ENCODE measurements at regions not wholly inside any gene's neighbourhood (a gene's known extent, or its start where the extent isn't known, plus 50 kb on each side); places are given as distances from the start of the nearest gene placed in this dataset.

DNA sequence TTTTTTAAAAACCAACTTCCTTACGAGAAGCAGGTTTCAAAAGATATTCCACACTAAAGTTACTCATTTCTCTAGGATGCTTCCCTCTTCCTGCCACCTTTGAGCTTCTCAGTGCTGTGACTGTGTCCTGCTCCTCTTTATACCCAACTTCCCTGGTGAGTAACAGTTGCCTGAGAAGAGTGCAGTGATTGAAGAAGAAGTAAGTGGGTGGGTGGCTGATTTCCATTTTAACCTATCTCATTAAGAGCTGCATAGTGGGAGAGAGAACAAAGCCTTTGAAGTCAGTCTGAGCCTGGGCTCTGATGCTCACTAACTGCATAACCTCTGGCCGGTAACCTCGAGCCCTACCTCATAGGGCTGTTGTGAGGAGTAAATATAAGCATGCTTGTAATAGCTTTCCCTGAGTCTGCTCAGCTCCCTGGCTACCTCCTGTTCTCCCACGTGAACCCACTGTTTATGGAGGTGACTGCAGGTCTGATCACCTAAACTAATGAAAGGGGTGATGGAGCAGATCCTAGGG, 977.3 kb downstream of the UQCRFS1 start:
- TF ChIP-seq TEAD4 (CRISPR knock-in tag; IDR thresholded peaks at IDR 0.05) = no peak
- TF ChIP-seq JAZF1 (CRISPR knock-in tag; IDR thresholded peaks at IDR 0.05) = no peak
- TF ChIP-seq SMAD4 (CRISPR knock-in tag; IDR thresholded peaks at IDR 0.05) = no peak
- no peak for TF ChIP-seq HMGA2 (CRISPR knock-in tag; IDR thresholded peaks at IDR 0.05)
- TF ChIP-seq ATF1 (CRISPR knock-in tag; IDR thresholded peaks at IDR 0.05) = no peak
- TF ChIP-seq, protein P1, sequence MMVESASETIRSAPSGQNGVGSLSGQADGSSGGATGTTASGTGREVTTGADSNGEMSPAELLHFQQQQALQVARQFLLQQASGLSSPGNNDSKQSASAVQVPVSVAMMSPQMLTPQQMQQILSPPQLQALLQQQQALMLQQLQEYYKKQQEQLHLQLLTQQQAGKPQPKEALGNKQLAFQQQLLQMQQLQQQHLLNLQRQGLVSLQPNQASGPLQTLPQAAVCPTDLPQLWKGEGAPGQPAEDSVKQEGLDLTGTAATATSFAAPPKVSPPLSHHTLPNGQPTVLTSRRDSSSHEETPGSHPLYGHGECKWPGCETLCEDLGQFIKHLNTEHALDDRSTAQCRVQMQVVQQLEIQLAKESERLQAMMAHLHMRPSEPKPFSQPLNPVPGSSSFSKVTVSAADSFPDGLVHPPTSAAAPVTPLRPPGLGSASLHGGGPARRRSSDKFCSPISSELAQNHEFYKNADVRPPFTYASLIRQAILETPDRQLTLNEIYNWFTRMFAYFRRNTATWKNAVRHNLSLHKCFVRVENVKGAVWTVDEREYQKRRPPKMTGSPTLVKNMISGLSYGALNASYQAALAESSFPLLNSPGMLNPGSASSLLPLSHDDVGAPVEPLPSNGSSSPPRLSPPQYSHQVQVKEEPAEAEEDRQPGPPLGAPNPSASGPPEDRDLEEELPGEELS (CRISPR knock-in tag; IDR thresholded peaks at IDR 0.05) = no peak
- TF ChIP-seq EMX1 (CRISPR knock-in tag; IDR thresholded peaks at IDR 0.05) = no peak
- no peak for TF ChIP-seq ZNF423 (CRISPR knock-in tag; IDR thresholded peaks at IDR 0.05)
- no peak for TF ChIP-seq CREB1 (CRISPR knock-in tag; IDR thresholded peaks at IDR 0.05)
- TF ChIP-seq, protein P2, sequence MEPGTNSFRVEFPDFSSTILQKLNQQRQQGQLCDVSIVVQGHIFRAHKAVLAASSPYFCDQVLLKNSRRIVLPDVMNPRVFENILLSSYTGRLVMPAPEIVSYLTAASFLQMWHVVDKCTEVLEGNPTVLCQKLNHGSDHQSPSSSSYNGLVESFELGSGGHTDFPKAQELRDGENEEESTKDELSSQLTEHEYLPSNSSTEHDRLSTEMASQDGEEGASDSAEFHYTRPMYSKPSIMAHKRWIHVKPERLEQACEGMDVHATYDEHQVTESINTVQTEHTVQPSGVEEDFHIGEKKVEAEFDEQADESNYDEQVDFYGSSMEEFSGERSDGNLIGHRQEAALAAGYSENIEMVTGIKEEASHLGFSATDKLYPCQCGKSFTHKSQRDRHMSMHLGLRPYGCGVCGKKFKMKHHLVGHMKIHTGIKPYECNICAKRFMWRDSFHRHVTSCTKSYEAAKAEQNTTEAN (CRISPR knock-in tag; IDR thresholded peaks at IDR 0.05) = no peak
- no peak for TF ChIP-seq NR2C2 (CRISPR knock-in tag; IDR thresholded peaks at IDR 0.05)
- TF ChIP-seq NFE2L1 (CRISPR knock-in tag; IDR thresholded peaks at IDR 0.05) = no peak
- TF ChIP-seq, protein P3, sequence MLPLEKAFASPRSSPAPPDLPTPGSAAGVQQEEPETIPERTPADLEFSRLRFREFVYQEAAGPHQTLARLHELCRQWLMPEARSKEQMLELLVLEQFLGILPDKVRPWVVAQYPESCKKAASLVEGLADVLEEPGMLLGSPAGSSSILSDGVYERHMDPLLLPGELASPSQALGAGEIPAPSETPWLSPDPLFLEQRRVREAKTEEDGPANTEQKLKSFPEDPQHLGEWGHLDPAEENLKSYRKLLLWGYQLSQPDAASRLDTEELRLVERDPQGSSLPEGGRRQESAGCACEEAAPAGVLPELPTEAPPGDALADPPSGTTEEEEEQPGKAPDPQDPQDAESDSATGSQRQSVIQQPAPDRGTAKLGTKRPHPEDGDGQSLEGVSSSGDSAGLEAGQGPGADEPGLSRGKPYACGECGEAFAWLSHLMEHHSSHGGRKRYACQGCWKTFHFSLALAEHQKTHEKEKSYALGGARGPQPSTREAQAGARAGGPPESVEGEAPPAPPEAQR (CRISPR knock-in tag; IDR thresholded peaks at IDR 0.05) = no peak
- no peak for TF ChIP-seq ZNF396 (CRISPR knock-in tag; IDR thresholded peaks at IDR 0.05; ENCODE audit: borderline replicate concordance)
- TF ChIP-seq JUN (CRISPR knock-in tag; IDR thresholded peaks at IDR 0.05) = no peak
- no peak for TF ChIP-seq MXD4 (CRISPR knock-in tag; IDR thresholded peaks at IDR 0.05; ENCODE audit: borderline replicate concordance)
- H3K27me3 Mint-ChIP-seq (ENCODE audit: low read depth) = no peaks in the 10 kb centered on the region
- peaks cover 20% of the 10 kb centered on the region for H3K4me1 Mint-ChIP-seq
- CTCF ChIA-PET = interaction anchor here (0.6 to 4.6 kb wide), 4 partner anchors 19 to 215 kb away, joined by 3 to 23 read pairs (median 3); no protein-coding TSS in a partner anchor
- H3K4me3 Mint-ChIP-seq = no peak overlapping the region
- POLR2A ChIA-PET = no interaction called here
- no peak overlapping the region for H3K27ac Mint-ChIP-seq
- H3K36me3 Mint-ChIP-seq = no peaks in the 10 kb centered on the region
- DNase-seq (ENCODE audit: low spot score) = no peak
- H3K9me3 Mint-ChIP-seq = no peaks in the 10 kb centered on the region
- no peak for ATAC-seq

DNA sequence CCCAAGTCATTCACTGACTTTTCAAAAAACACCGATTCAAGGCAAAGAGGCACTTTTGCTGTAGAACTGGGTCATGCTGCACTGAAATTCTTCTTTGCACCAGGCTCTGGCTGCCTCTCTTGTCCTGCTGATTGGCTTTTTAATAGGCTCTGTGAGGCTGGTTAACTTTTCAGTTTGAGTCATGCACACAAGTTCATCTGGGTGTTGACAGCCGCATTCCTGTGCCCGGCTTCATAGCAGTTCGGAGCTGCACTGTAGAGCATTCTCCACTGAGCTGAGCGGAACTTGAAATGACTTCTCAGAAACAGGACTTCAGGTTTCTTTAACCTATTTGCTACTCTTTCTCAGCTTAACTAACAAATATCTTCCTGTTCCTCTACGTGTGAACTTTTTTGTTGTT, 978.3 kb downstream of the UQCRFS1 start:
- Mint-ChIP-seq H3K36me3 (no peaks in the 10 kb centered on the region), H3K27me3 (ENCODE audit: low read depth) (no peaks in the 10 kb centered on the region), H3K4me3 (no peak overlapping the region), H3K9me3 (no peaks in the 10 kb centered on the region), H3K4me1 (peaks cover 10% of the 10 kb centered on the region), H3K27ac (no peak overlapping the region)
- ChIA-PET POLR2A (no interaction called here), CTCF (interaction anchor here (1.0 to 4.6 kb wide), 3 partner anchors 18 to 263 kb away, joined by 3 to 23 read pairs (median 4); no protein-coding TSS in a partner anchor)
- ATAC-seq (no peak), DNase-seq (ENCODE audit: low spot score) (no peak)
- TF ChIP-seq, protein P4, sequence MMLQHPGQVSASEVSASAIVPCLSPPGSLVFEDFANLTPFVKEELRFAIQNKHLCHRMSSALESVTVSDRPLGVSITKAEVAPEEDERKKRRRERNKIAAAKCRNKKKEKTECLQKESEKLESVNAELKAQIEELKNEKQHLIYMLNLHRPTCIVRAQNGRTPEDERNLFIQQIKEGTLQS (CRISPR knock-in tag; conservative IDR thresholded peaks at IDR 0.05) = no peak
- TF ChIP-seq, protein P5, sequence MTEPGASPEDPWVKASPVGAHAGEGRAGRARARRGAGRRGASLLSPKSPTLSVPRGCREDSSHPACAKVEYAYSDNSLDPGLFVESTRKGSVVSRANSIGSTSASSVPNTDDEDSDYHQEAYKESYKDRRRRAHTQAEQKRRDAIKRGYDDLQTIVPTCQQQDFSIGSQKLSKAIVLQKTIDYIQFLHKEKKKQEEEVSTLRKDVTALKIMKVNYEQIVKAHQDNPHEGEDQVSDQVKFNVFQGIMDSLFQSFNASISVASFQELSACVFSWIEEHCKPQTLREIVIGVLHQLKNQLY (CRISPR knock-in tag; IDR thresholded peaks at IDR 0.05) = no peak
- TF ChIP-seq TEAD4 (CRISPR knock-in tag; IDR thresholded peaks at IDR 0.05) (no peak), ZNF219 (CRISPR knock-in tag; IDR thresholded peaks at IDR 0.05; ENCODE audit: borderline replicate concordance) (no peak), JAZF1 (CRISPR knock-in tag; IDR thresholded peaks at IDR 0.05) (no peak), FOXP1 (CRISPR knock-in tag; IDR thresholded peaks at IDR 0.05; ENCODE audit: borderline replicate concordance) (no peak), ZNF671 (CRISPR knock-in tag; IDR thresholded peaks at IDR 0.05) (no peak), IRF2 (CRISPR knock-in tag; IDR thresholded peaks at IDR 0.05; ENCODE audit: borderline replicate concordance, low read depth) (no peak), ZNF121 (CRISPR knock-in tag; IDR thresholded peaks at IDR 0.05) (no peak), MYBL2 (CRISPR knock-in tag; IDR thresholded peaks at IDR 0.05) (no peak), ZBTB21 (CRISPR knock-in tag; IDR thresholded peaks at IDR 0.05; ENCODE audit: borderline replicate concordance) (no peak), ETV6 (CRISPR knock-in tag; IDR thresholded peaks at IDR 0.05) (no peak)
- TF ChIP-seq, protein P6, sequence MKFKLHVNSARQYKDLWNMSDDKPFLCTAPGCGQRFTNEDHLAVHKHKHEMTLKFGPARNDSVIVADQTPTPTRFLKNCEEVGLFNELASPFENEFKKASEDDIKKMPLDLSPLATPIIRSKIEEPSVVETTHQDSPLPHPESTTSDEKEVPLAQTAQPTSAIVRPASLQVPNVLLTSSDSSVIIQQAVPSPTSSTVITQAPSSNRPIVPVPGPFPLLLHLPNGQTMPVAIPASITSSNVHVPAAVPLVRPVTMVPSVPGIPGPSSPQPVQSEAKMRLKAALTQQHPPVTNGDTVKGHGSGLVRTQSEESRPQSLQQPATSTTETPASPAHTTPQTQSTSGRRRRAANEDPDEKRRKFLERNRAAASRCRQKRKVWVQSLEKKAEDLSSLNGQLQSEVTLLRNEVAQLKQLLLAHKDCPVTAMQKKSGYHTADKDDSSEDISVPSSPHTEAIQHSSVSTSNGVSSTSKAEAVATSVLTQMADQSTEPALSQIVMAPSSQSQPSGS (CRISPR knock-in tag; IDR thresholded peaks at IDR 0.05; ENCODE audit: borderline replicate concordance, low read depth) = no peak
- TF ChIP-seq, protein P7, sequence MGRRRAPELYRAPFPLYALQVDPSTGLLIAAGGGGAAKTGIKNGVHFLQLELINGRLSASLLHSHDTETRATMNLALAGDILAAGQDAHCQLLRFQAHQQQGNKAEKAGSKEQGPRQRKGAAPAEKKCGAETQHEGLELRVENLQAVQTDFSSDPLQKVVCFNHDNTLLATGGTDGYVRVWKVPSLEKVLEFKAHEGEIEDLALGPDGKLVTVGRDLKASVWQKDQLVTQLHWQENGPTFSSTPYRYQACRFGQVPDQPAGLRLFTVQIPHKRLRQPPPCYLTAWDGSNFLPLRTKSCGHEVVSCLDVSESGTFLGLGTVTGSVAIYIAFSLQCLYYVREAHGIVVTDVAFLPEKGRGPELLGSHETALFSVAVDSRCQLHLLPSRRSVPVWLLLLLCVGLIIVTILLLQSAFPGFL (CRISPR knock-in tag; IDR thresholded peaks at IDR 0.05; ENCODE audit: borderline replicate concordance) = no peak

All from WTC11 (cell line).